IMR-90 (cell line): ENCODE measurements at regions not wholly inside any gene's neighbourhood (a gene's known extent, or its start where the extent isn't known, plus 50 kb on each side); places are given as distances from the start of the nearest gene placed in this dataset.

Experiments used
- ATAC-seq: fragments of 200-7000 bp; cut with Tn5 transposase; 2 replicates; pipeline ENCODE4 v1.9.1; 2020; ENCODE audit warnings: low read depth, mild to moderate bottlenecking, moderate library complexity
- BruUV-seq: library from RNA; stranded (reverse); fragments of 400-500 nt; replicated peaks from 2 replicates; lab custom pipeline; 2021; lab: Mats Ljungman, UMichigan
- CTCF ChIA-PET: fragments of 300-600 bp; formaldehyde crosslinking; extraction: SDS; loops from one replicate; lab custom pipeline; 2021; ENCODE audit warnings: antibody characterized with exemption; lab: Yijun Ruan, JAX
- POLR2A ChIA-PET: fragments of 300-600 bp; sonication (Branson Sonifier 250); formaldehyde crosslinking; loops from one replicate; lab custom pipeline; 2022; ENCODE audit warnings: antibody characterized with exemption; ENCODE audit not compliant: unreplicated experiment; lab: Charles Lee
- DNase-seq: peaks from one replicate; pipeline ENCODE4 v3.0.0; 2013
- H2AFZ ChIP-seq: replicated peaks from 2 replicates; pipeline ENCODE3; 2013; ENCODE audit warnings: low read length, mild to moderate bottlenecking; ENCODE audit not compliant: poor library complexity
- H2AK5ac ChIP-seq: 2 replicates; pipeline ENCODE4 v1.6.1; 2013; ENCODE audit warnings: low read depth, low read length, inconsistent platforms
- H2AK9ac ChIP-seq: replicated peaks from 2 replicates; pipeline ENCODE3; 2013; ENCODE audit warnings: mild to moderate bottlenecking, low read depth, low read length, moderate library complexity; ENCODE audit not compliant: poor library complexity
- H2BK120ac ChIP-seq: 2 replicates; pipeline ENCODE4 v1.6.1; 2013; ENCODE audit warnings: low read depth, low read length, inconsistent platforms
- H2BK15ac ChIP-seq: 3 replicates; pipeline ENCODE4 v1.6.1; 2013; ENCODE audit warnings: low read depth, low read length, inconsistent platforms
- H2BK20ac ChIP-seq: 2 replicates; pipeline ENCODE4 v1.6.1; 2013; ENCODE audit warnings: low read depth, mild to moderate bottlenecking, inconsistent platforms, low read length, moderate library complexity
- H2BK5ac ChIP-seq: 2 replicates; pipeline ENCODE4 v1.6.1; 2013; ENCODE audit warnings: mild to moderate bottlenecking, low read depth, low read length, inconsistent platforms; ENCODE audit not compliant: poor library complexity, severe bottlenecking
- H3K14ac ChIP-seq: replicated peaks from 2 replicates; pipeline ENCODE4 v1.6.1; 2013; ENCODE audit warnings: low read depth, low read length, inconsistent platforms
- H3K18ac ChIP-seq: 2 replicates; pipeline ENCODE4 v1.6.1; 2013; ENCODE audit warnings: low read depth, low read length, control low read depth
- H3K23ac ChIP-seq: 2 replicates; pipeline ENCODE4 v1.6.1; 2013; ENCODE audit warnings: low read depth, low read length, inconsistent platforms
- H3K27ac ChIP-seq: 2 replicates; pipeline ENCODE4 v1.5.1; 2013; ENCODE audit warnings: mild to moderate bottlenecking, control low read depth, low read length; ENCODE audit not compliant: insufficient read depth
- H3K27me3 ChIP-seq: 2 replicates; pipeline ENCODE4 v1.6.1; 2013; ENCODE audit warnings: low read length; ENCODE audit not compliant: control insufficient read depth, insufficient read depth
- H3K36me3 ChIP-seq: 2 replicates; pipeline ENCODE4 v1.6.1; 2013; ENCODE audit warnings: low read length, mixed read lengths; ENCODE audit not compliant: control insufficient read depth, insufficient read depth
- H3K4ac ChIP-seq: 2 replicates; pipeline ENCODE4 v1.6.1; 2013; ENCODE audit warnings: low read depth, low read length, inconsistent platforms
- H3K4me1 ChIP-seq: 2 replicates; pipeline ENCODE4 v1.6.1; 2013; ENCODE audit warnings: low read length, mixed read lengths; ENCODE audit not compliant: control insufficient read depth, insufficient read depth
- H3K4me2 ChIP-seq: 2 replicates; pipeline ENCODE4 v1.6.1; 2013; ENCODE audit warnings: low read depth, mild to moderate bottlenecking, control low read depth, low read length, moderate library complexity
- H3K4me3 ChIP-seq: 2 replicates; pipeline ENCODE4 v1.5.1; 2013; ENCODE audit warnings: low read depth, mild to moderate bottlenecking, control low read depth, low read length, moderate library complexity; ENCODE audit not compliant: insufficient read depth
- H3K56ac ChIP-seq: 2 replicates; pipeline ENCODE4 v1.6.1; 2013; ENCODE audit warnings: low read length, inconsistent platforms; ENCODE audit not compliant: insufficient read depth; ENCODE audit errors: extremely low read depth
- H3K79me1 ChIP-seq, 2 experiments: 2 replicates each; pipeline ENCODE4 v1.6.1; 2013; ENCODE audit warnings: low read length in 2 of 2, inconsistent platforms in 1 of 2, low read depth in 1 of 2
- H3K9ac ChIP-seq: 2 replicates; pipeline ENCODE4 v1.6.1; 2013; ENCODE audit warnings: low read depth, low read length, control low read depth
- H3K9me1 ChIP-seq: 2 replicates; pipeline ENCODE4 v1.6.1; 2013; ENCODE audit warnings: low read length, inconsistent platforms; ENCODE audit not compliant: insufficient read depth
- H3K9me3 ChIP-seq: 2 replicates; pipeline ENCODE4 v1.6.1; 2013; ENCODE audit warnings: low read length; ENCODE audit not compliant: control insufficient read depth, insufficient read depth
- H4K20me1 ChIP-seq: 2 replicates; pipeline ENCODE4 v1.6.1; 2013; ENCODE audit warnings: low read length, inconsistent platforms; ENCODE audit not compliant: insufficient read depth
- H4K5ac ChIP-seq: 2 replicates; pipeline ENCODE4 v1.6.1; 2013; ENCODE audit warnings: mild to moderate bottlenecking, low read depth, low read length, control low read depth
- H4K8ac ChIP-seq, 2 experiments: 2 replicates each; pipeline ENCODE4 v1.6.1; 2013; ENCODE audit warnings: low read depth in 2 of 2, low read length in 2 of 2, control low read depth in 1 of 2, inconsistent platforms in 1 of 2
- H4K91ac ChIP-seq: 2 replicates; pipeline ENCODE4 v1.6.1; 2013; ENCODE audit warnings: low read depth, low read length, inconsistent platforms; ENCODE audit not compliant: insufficient read depth
- BHLHE40 ChIP-seq: fragments of 150-350 bp; IDR thresholded peaks from 2 replicates; pipeline ENCODE4 v1.6.1; 2016; ENCODE audit warnings: mild to moderate bottlenecking, low read depth, low read length
- CEBPB ChIP-seq: IDR thresholded peaks from 2 replicates; pipeline ENCODE4 v1.6.1; 2012; ENCODE audit warnings: low read depth, low read length, improper control_type of control experiment
- CTCF ChIP-seq: conservative IDR thresholded peaks from 2 replicates; pipeline ENCODE4 v1.5.1; 2012; ENCODE audit warnings: mild to moderate bottlenecking, low read depth, low read length, improper control_type of control experiment
- ELK1 ChIP-seq: fragments of 150-350 bp; IDR thresholded peaks from 2 replicates; pipeline ENCODE4 v1.6.1; 2016; ENCODE audit warnings: low read depth, mild to moderate bottlenecking, low read length, moderate library complexity, borderline replicate concordance
- FOS ChIP-seq: fragments of 150-350 bp; IDR thresholded peaks from 2 replicates; pipeline ENCODE4 v1.6.1; 2016; ENCODE audit warnings: low read depth, low read length
- POLR2A ChIP-seq: IDR thresholded peaks from 2 replicates; pipeline ENCODE4 v1.6.1; 2012; ENCODE audit warnings: mild to moderate bottlenecking, low read depth, low read length
- RAD21 ChIP-seq: IDR thresholded peaks from 2 replicates; pipeline ENCODE4 v1.6.1; 2012; ENCODE audit warnings: low read length, improper control_type of control experiment
- RFX5 ChIP-seq: IDR thresholded peaks from 2 replicates; pipeline ENCODE4 v1.8.0; 2012; ENCODE audit warnings: low read depth, mild to moderate bottlenecking, low read length, moderate library complexity
- dilution Hi-C: fragments of 300-500 bp; cut with HindIII; formaldehyde crosslinking; loops from one replicate; pipeline ENCODE4 v1.14.3; 2018; ENCODE audit warnings: low sequenced_read_pairs; ENCODE audit not compliant: unreplicated experiment
- in situ Hi-C: fragments of 300-500 bp; cut with MboI; formaldehyde crosslinking; loops from 3 replicates; pipeline ENCODE4 v1.14.3; 2019; ENCODE audit warnings: low sequenced_read_pairs, inconsistent platforms, mixed read lengths
- intact Hi-C: fragments of 100-400 bp; cut with micrococcal nuclease; formaldehyde crosslinking; loops from 2 replicates; pipeline ENCODE4 v1.10.0; 2022

GRCh38 chr2:15076668-15077067 is 444.2 kb downstream of the LRATD1 start:
- Histone ChIP-seq H2BK15ac (no peak overlapping the region), H3K4me2 (no peak overlapping the region), H2AK9ac (no peak overlapping the region), H3K27me3 (no peaks in the 10 kb centered on the region), H3K56ac (no peak overlapping the region), H3K9me3 (no peaks in the 10 kb centered on the region), H3K4ac (no peak overlapping the region), H4K8ac (no peak overlapping the region), H2BK5ac (no peak overlapping the region), H2AFZ (no peak overlapping the region), H2BK20ac (no peak overlapping the region), H3K4me1 (no peaks in the 10 kb centered on the region; the same call in 1 of the 2 replicates), H4K5ac (no peak overlapping the region), H3K9ac (no peak overlapping the region), H4K91ac (no peak overlapping the region), H3K14ac (no peak overlapping the region), H3K9me1 (no peaks in the 10 kb centered on the region), H2BK120ac (no peak overlapping the region), H3K79me1 (no peaks in the 10 kb centered on the region), H3K36me3 (no peaks in the 10 kb centered on the region), H2AK5ac (no peak overlapping the region), H3K27ac (no peak overlapping the region), H4K20me1 (no peaks in the 10 kb centered on the region), H3K23ac (no peak overlapping the region), H3K18ac (no peak overlapping the region), H3K4me3 (no peak overlapping the region)
- in situ Hi-C loops = no loop called here
- DNase-seq = no peak
- BruUV-seq = no TSS peak
- intact Hi-C loops = no loop called here
- ATAC-seq = no peak
- ChIA-PET CTCF (no interaction called here), POLR2A (no interaction called here)
- dilution Hi-C loops = no loop called here
- no peak for TF ChIP-seq BHLHE40
- no peak for TF ChIP-seq FOS
- no peak for TF ChIP-seq ELK1
- peak; percentile 73 for TF ChIP-seq CEBPB
- no peak for TF ChIP-seq RAD21
- TF ChIP-seq POLR2A = no peak
- no peak for TF ChIP-seq CTCF
- TF ChIP-seq RFX5 = no peak
